HepG2 (cell line): ENCODE measurements at regions not wholly inside any gene's neighbourhood (a gene's known extent, or its start where the extent isn't known, plus 50 kb on each side); places are given as distances from the start of the nearest gene placed in this dataset.

Experiments
- ATAC-seq: fragments of 200-7000 bp; cut with Tn5 transposase; 3 replicates; pipeline ENCODE4 v1.9.1; 2020; ENCODE audit warnings: mild to moderate bottlenecking, moderate library complexity
- BruUV-seq: library from RNA; stranded (reverse); fragments of 400-500 nt; replicated peaks from 2 replicates; lab custom pipeline; 2021; lab: Mats Ljungman, UMichigan
- CTCF ChIA-PET: fragments of 300-600 bp; formaldehyde crosslinking; extraction: SDS; loops from one replicate; lab custom pipeline; 2021; ENCODE audit warnings: low total read pairs, inconsistent platforms, low intra/inter-chr PET ratio; lab: Yijun Ruan, JAX
- POLR2A ChIA-PET: fragments of 350-600 bp; sonication (Branson Sonifier 250); formaldehyde crosslinking; loops from one replicate; lab custom pipeline; 2020; ENCODE audit warnings: antibody characterized with exemption, inconsistent platforms; lab: Yijun Ruan, JAX
- DNase-seq: peaks from one replicate; pipeline ENCODE4 v3.0.0-alpha.2; 2015; ENCODE audit warnings: low spot score
- FAIRE-seq: peaks from 3 replicates; lab custom pipeline; 2011; peaks lifted over from hg19 to GRCh38; lab: Jason Lieb, UNC
- H2AFZ ChIP-seq: one replicate; pipeline ENCODE4 v1.6.1; 2011; ENCODE audit warnings: low read length, inconsistent platforms
- H3K27ac ChIP-seq: fragments of 300-600 bp; 3 replicates; pipeline ENCODE4 v1.8.0; 2011; ENCODE audit warnings: mixed run types, mild to moderate bottlenecking, mixed read lengths, low read length, inconsistent platforms; ENCODE audit not compliant: insufficient read depth; ENCODE audit errors: extremely low read length
- H3K27me3 ChIP-seq, 2 experiments: fragments of 200-600 bp in 1 of 2; 2 replicates in 1 of 2; 3 replicates in 1 of 2; pipeline versions ENCODE4 v1.6.0 to v1.8.0; 2011; ENCODE audit warnings: low read length in 2 of 2, mild to moderate bottlenecking in 2 of 2, moderate library complexity in 2 of 2, inconsistent platforms in 1 of 2; ENCODE audit not compliant: insufficient read depth in 2 of 2, control insufficient read depth in 1 of 2
- H3K36me3 ChIP-seq, 2 experiments: fragments of 200-600 bp in 1 of 2; replicated peaks in 1 of 2; 2 replicates in 1 of 2; 3 replicates in 1 of 2; pipeline versions ENCODE4 v1.5.1 to v1.8.0; 2011; ENCODE audit warnings: low read length in 2 of 2, inconsistent platforms in 1 of 2; ENCODE audit not compliant: insufficient read depth in 2 of 2, control insufficient read depth in 1 of 2
- H3K4me1 ChIP-seq: 2 replicates; pipeline ENCODE4 v1.5.1; 2012; ENCODE audit warnings: low read length, inconsistent platforms; ENCODE audit not compliant: insufficient read depth
- H3K4me2 ChIP-seq: 2 replicates; pipeline ENCODE4 v1.6.0; 2011; ENCODE audit warnings: low read depth, low read length, inconsistent platforms
- H3K4me3 ChIP-seq, 3 experiments: fragments of 200-600 bp in 1 of 3; sonication (generic), shearing (Covaris generic) in 1 of 3; replicated peaks in 1 of 3; 2 replicates each; pipeline ENCODE4 v1.5.1; 2011 to 2016; ENCODE audit warnings: low read length in 3 of 3, inconsistent platforms in 2 of 3, low read depth in 2 of 3, mild to moderate bottlenecking in 2 of 3, control low read depth in 1 of 3, mixed read lengths in 1 of 3; ENCODE audit not compliant: insufficient read depth in 1 of 3
- H3K79me2 ChIP-seq: one replicate; pipeline ENCODE4 v1.6.1; 2011; ENCODE audit warnings: low read length, inconsistent platforms; ENCODE audit not compliant: insufficient read depth
- H3K9ac ChIP-seq: 2 replicates; pipeline ENCODE4 v1.6.0; 2011; ENCODE audit warnings: mild to moderate bottlenecking, low read depth, low read length, inconsistent platforms; ENCODE audit not compliant: insufficient read depth
- H3K9me3 ChIP-seq: 2 replicates; pipeline ENCODE4 v1.5.1; 2012; ENCODE audit warnings: mild to moderate bottlenecking, low read length
- H4K20me1 ChIP-seq: 2 replicates; pipeline ENCODE4 v1.6.0; 2011; ENCODE audit warnings: inconsistent platforms, mild to moderate bottlenecking, low read length, moderate library complexity; ENCODE audit not compliant: insufficient read depth
- ARID5B ChIP-seq: IDR thresholded peaks from 2 replicates; pipeline ENCODE4 v1.4.0; 2020; ENCODE audit warnings: mild to moderate bottlenecking, missing genetic modification reagents
- CREB1 ChIP-seq, 2 experiments: fragments of 450-650 bp in 1 of 2; IDR thresholded peaks; 2 replicates each; pipeline ENCODE4 v1.6.1; 2016 to 2017; ENCODE audit warnings: control low read depth in 1 of 2, mild to moderate bottlenecking in 1 of 2, missing compliant biosample characterization in 1 of 2, missing genetic modification characterization in 1 of 2
- HOXA9 ChIP-seq: sonication (generic); formaldehyde crosslinking; IDR thresholded peaks from 2 replicates; pipeline ENCODE4 v1.8.1; 2022; ENCODE audit warnings: missing genetic modification reagents, mild to moderate bottlenecking, moderate library complexity, borderline replicate concordance
- KLF6 ChIP-seq: IDR thresholded peaks from 2 replicates; pipeline ENCODE4 v1.8.0; 2016; ENCODE audit warnings: missing biosample characterization, missing genetic modification reagents
- MED1 ChIP-seq: sonication (generic); formaldehyde crosslinking; IDR thresholded peaks from 2 replicates; pipeline ENCODE4 v1.4.0; 2020; ENCODE audit warnings: missing genetic modification reagents
- MXD4 ChIP-seq: IDR thresholded peaks from 2 replicates; pipeline ENCODE4 v1.6.1; 2016; ENCODE audit warnings: mild to moderate bottlenecking, missing biosample characterization, missing genetic modification reagents
- NBN ChIP-seq: fragments of 450-650 bp; conservative IDR thresholded peaks from 2 replicates; pipeline ENCODE4 v1.6.1; 2017
- NPAS2 ChIP-seq: sonication (generic); formaldehyde crosslinking; IDR thresholded peaks from 2 replicates; pipeline ENCODE4 v1.8.0; 2022; ENCODE audit warnings: mild to moderate bottlenecking, missing genetic modification reagents, borderline replicate concordance
- PHF8 ChIP-seq: sonication (generic); formaldehyde crosslinking; IDR thresholded peaks from 2 replicates; pipeline ENCODE4 v1.5.0; 2020; ENCODE audit warnings: missing genetic modification reagents
- SNAI1 ChIP-seq: sonication (generic); formaldehyde crosslinking; IDR thresholded peaks from 2 replicates; pipeline ENCODE4 v1.5.0; 2020; ENCODE audit warnings: mild to moderate bottlenecking, missing genetic modification reagents, borderline replicate concordance
- TCF7L2 ChIP-seq: IDR thresholded peaks from 2 replicates; pipeline ENCODE4 v1.6.1; 2011; ENCODE audit warnings: mild to moderate bottlenecking, low read depth, low read length, moderate library complexity
- TOE1 ChIP-seq: sonication (generic); formaldehyde crosslinking; IDR thresholded peaks from 2 replicates; pipeline ENCODE4 v1.4.0; 2020; ENCODE audit warnings: mild to moderate bottlenecking, missing genetic modification reagents
- ZBTB26 ChIP-seq: IDR thresholded peaks from 2 replicates; pipeline ENCODE4 v1.6.1; 2016; ENCODE audit warnings: missing compliant biosample characterization, missing genetic modification reagents, borderline replicate concordance
- ZNF431 ChIP-seq: sonication (generic); formaldehyde crosslinking; IDR thresholded peaks from 2 replicates; pipeline ENCODE4 v1.9.0; 2022; ENCODE audit warnings: missing genetic modification reagents, low read depth, mild to moderate bottlenecking, borderline replicate concordance
- WGBS: methylation state at CpG from one replicate; pipeline ENCODE4 v1.1.6; 2017; ENCODE audit warnings: low lambda C conversion rate; 5-methylcytosine and 5-hydroxymethylcytosine counted together
- in situ Hi-C: cut with HindIII; loops from 2 replicates; pipeline ENCODE4 v1.10.0; 2017; ENCODE audit warnings: low pct_unique_long_range_greater_than_20kb; ENCODE audit not compliant: extremely low pct_ligation_motif_present
- intact Hi-C: fragments of 100-400 bp; cut with micrococcal nuclease; formaldehyde crosslinking; loops from one replicate; pipeline ENCODE4 v1.10.0; 2022; ENCODE audit not compliant: unreplicated experiment
- TF ChIP-seq, protein P1 (sequence below): sonication (generic); formaldehyde crosslinking; IDR thresholded peaks from 2 replicates; pipeline ENCODE4 v1.4.0; 2020; ENCODE audit warnings: missing genetic modification reagents, borderline replicate concordance

- H3K9ac ChIP-seq, result no peak overlapping the region
- ATAC-seq (no peak), DNase-seq (no peak), FAIRE-seq (no peak)
- no peaks in the 10 kb centered on the region for H3K36me3 ChIP-seq
- TF ChIP-seq PHF8 (CRISPR knock-in tag) (no peak), CREB1 (IDR thresholded peaks at IDR 0.05) (no peak), CREB1 (CRISPR knock-in tag; IDR thresholded peaks at IDR 0.05) (no peak), ZBTB26 (CRISPR knock-in tag) (no peak), SNAI1 (CRISPR knock-in tag) (no peak), TCF7L2 (no peak), KLF6 (CRISPR knock-in tag) (no peak), NBN (no peak), NPAS2 (CRISPR knock-in tag) (no peak), HOXA9 (no peak), TOE1 (no peak), MXD4 (CRISPR knock-in tag) (no peak), ZNF431 (CRISPR knock-in tag) (no peak), ARID5B (CRISPR knock-in tag) (no peak), MED1 (CRISPR knock-in tag) (no peak)
- TF ChIP-seq, protein P1, sequence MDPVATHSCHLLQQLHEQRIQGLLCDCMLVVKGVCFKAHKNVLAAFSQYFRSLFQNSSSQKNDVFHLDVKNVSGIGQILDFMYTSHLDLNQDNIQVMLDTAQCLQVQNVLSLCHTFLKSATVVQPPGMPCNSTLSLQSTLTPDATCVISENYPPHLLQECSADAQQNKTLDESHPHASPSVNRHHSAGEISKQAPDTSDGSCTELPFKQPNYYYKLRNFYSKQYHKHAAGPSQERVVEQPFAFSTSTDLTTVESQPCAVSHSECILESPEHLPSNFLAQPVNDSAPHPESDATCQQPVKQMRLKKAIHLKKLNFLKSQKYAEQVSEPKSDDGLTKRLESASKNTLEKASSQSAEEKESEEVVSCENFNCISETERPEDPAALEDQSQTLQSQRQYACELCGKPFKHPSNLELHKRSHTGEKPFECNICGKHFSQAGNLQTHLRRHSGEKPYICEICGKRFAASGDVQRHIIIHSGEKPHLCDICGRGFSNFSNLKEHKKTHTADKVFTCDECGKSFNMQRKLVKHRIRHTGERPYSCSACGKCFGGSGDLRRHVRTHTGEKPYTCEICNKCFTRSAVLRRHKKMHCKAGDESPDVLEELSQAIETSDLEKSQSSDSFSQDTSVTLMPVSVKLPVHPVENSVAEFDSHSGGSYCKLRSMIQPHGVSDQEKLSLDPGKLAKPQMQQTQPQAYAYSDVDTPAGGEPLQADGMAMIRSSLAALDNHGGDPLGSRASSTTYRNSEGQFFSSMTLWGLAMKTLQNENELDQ (CRISPR knock-in tag), result no peak
- no peaks in the 10 kb centered on the region for H3K79me2 ChIP-seq
- no peak overlapping the region for H2AFZ ChIP-seq
- no peaks in the 10 kb centered on the region for H3K4me1 ChIP-seq
- no peaks in the 10 kb centered on the region for H3K27me3 ChIP-seq
- H3K4me3 ChIP-seq, result no peak overlapping the region
- WGBS, result 34% methylated on average over 6 of the region's 6 CpGs
- no TSS peak for BruUV-seq
- CTCF ChIA-PET, result no interaction called here
- H3K9me3 ChIP-seq, result 0 out of 2 replicates have a peak, but pooled peaks cover 4% of the 10 kb centered on the region
- intact Hi-C loops, result no loop called here
- H3K27ac ChIP-seq, result no peak overlapping the region
- in situ Hi-C loops, result no loop called here
- POLR2A ChIA-PET, result no interaction called here
- no peaks in the 10 kb centered on the region for H4K20me1 ChIP-seq
- H3K4me2 ChIP-seq, result no peak overlapping the region
Observed at GRCh38 chr5:89036166-89036565, 153.2 kb upstream of the MEF2C start.
